Spleen (tissue), 11 donors: ENCODE measurements at regions not wholly inside any gene's neighbourhood (a gene's known extent, or its start where the extent isn't known, plus 50 kb on each side); places are given as distances from the start of the nearest gene placed in this dataset.

Experiments
- DNase-seq: peaks from one replicate; pipeline ENCODE4 v3.0.0-alpha.2; 2020
- H3K27ac ChIP-seq, 8 donors: fragments of 200-600 bp; sonication (generic) in 7 of 8; 1 replicate in 4 of 8; 2 replicates in 4 of 8; pipeline versions ENCODE4 v1.5.0 to v1.8.0; 2016 to 2021; ENCODE audit warnings: inconsistent platforms in 4 of 8, mild to moderate bottlenecking in 4 of 8, moderate library complexity in 1 of 8
- H3K27me3 ChIP-seq, 7 donors: fragments of 200-600 bp; sonication (generic) in 6 of 7; replicated peaks in 1 of 7; 1 replicate in 4 of 7; 2 replicates in 3 of 7; pipeline versions ENCODE4 v1.5.0 to v1.8.0; 2016 to 2021; ENCODE audit warnings: inconsistent platforms in 3 of 7, mild to moderate bottlenecking in 1 of 7
- H3K36me3 ChIP-seq, 6 donors: fragments of 200-600 bp; sonication (generic) in 5 of 6; 1 replicate in 4 of 6; 2 replicates in 2 of 6; pipeline versions ENCODE4 v1.5.0 to v1.8.0; 2016 to 2021; ENCODE audit warnings: inconsistent platforms in 2 of 6
- H3K4me1 ChIP-seq, 6 donors: fragments of 200-600 bp; sonication (generic) in 5 of 6; 1 replicate in 3 of 6; 2 replicates in 3 of 6; pipeline versions ENCODE4 v1.5.0 to v1.8.0; 2016 to 2021; ENCODE audit warnings: inconsistent platforms in 3 of 6
- H3K4me3 ChIP-seq, 8 donors: fragments of 200-600 bp; sonication (generic) in 7 of 8; 1 replicate in 4 of 8; 2 replicates in 4 of 8; pipeline versions ENCODE4 v1.5.0 to v1.8.0; 2016 to 2021; ENCODE audit warnings: inconsistent platforms in 4 of 8, mild to moderate bottlenecking in 4 of 8, moderate library complexity in 2 of 8
- H3K9me3 ChIP-seq, 8 donors: fragments of 200-600 bp; sonication (generic) in 7 of 8; 1 replicate in 4 of 8; 2 replicates in 4 of 8; pipeline versions ENCODE4 v1.5.0 to v1.8.0; 2016 to 2021; ENCODE audit warnings: inconsistent platforms in 4 of 8
- CTCF ChIP-seq, 11 experiments: fragments of 200-600 bp in 7 of 11; fragments of 450-650 bp in 4 of 11; sonication (generic) in 4 of 11; IDR thresholded peaks in 8 of 11; conservative IDR thresholded peaks in 3 of 11; 1 replicate in 7 of 11; 2 replicates in 4 of 11; pipeline versions ENCODE4 v1.4.0 to v1.8.0; 2016 to 2021; ENCODE audit warnings: antibody characterized with exemption in 11 of 11, inconsistent platforms in 4 of 11, mild to moderate bottlenecking in 1 of 11
- POLR2A ChIP-seq, 3 donors: fragments of 450-650 bp; IDR thresholded peaks; one replicate each; pipeline ENCODE4 v1.5.1; 2017; ENCODE audit warnings: antibody characterized with exemption in 3 of 3, mild to moderate bottlenecking in 1 of 3
- POLR2AphosphoS5 ChIP-seq, 3 donors: sonication (generic); formaldehyde crosslinking; IDR thresholded peaks; one replicate each; pipeline ENCODE4 v1.5.1; 2017; ENCODE audit warnings: antibody characterized with exemption in 3 of 3
- WGBS, 5 donors: extraction: QIAGEN DNeasy Blood & Tissue Kit in 3 of 5; methylation state at CpG; one replicate each; pipeline versions ENCODE4 v1.1.5 to v1.1.7; 2013 to 2018; 5-methylcytosine and 5-hydroxymethylcytosine counted together
- intact Hi-C: fragments of 100-400 bp; cut with DNase I; formaldehyde crosslinking; loops from one replicate; pipeline ENCODE4 v1.15.0; 2023; ENCODE audit warnings: low total_unique reads
- donor health status: healthy with polysubstance abuse.
- donor health status: DM: no; HTN: no; CAD: no; lungs with moderate emphysema.
- donor health status: DM: no; HTN: no; CAD: no.
- donor health status: Bipolar disorder and iron deficiency.
- donor health status: healthy.
- donor health status: DM: no; HTN: no; CAD: no.
- donor health status: DM: yes; HTN: yes; CAD: no.

DNA sequence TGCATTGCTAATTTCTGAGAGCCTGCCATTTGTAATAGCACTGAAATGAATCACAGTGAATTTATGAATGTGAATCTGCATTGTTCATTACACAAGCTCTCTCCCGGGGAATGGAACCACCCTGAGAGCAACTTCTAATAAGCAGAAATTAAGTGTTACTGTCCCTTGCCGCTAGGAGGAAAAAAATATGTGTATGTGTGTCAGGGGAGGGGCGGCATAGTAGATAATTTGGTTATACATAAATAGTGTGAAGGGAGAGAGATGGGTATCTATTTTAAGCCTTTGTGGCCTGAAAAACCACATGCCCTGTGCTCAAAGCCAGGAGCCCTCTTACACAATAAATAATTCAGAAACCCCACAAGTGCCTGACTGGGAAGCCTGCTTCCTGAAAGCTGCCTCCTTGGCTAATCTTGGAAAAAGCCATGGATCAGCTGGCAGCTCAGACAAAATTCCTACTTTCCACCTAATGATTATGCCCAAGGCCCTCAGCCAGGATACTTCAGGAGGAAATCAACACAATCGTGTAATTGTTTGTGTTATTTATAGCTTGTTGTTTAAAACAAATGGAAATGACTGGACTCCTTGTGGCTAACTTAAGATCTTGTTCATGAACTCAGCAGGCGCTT is 366.2 kb upstream of the KITLG start:
- no peak overlapping the region for H3K27ac ChIP-seq
- H3K27me3 ChIP-seq = no peaks in the 10 kb centered on the region
- no peaks in the 10 kb centered on the region for H3K36me3 ChIP-seq
- 22 to 38% (median 32%) methylated on average over 5 of the region's 5 CpGs for WGBS, 5 donors
- no peak for DNase-seq
- peaks cover 0 to 10% (median 0%) of the 10 kb centered on the region in 8 donors for H3K9me3 ChIP-seq
- TF ChIP-seq CTCF (IDR thresholded peaks at IDR 0.05 in 8 of 11, conservative IDR thresholded peaks at IDR 0.05 in 3 of 11) = no peak
- TF ChIP-seq POLR2A (IDR thresholded peaks at IDR 0.05) = no peak
- no peak for TF ChIP-seq POLR2AphosphoS5 (IDR thresholded peaks at IDR 0.05)
- no peak overlapping the region for H3K4me3 ChIP-seq
- no peaks in the 10 kb centered on the region for H3K4me1 ChIP-seq
- intact Hi-C loops = no loop called here

DNA sequence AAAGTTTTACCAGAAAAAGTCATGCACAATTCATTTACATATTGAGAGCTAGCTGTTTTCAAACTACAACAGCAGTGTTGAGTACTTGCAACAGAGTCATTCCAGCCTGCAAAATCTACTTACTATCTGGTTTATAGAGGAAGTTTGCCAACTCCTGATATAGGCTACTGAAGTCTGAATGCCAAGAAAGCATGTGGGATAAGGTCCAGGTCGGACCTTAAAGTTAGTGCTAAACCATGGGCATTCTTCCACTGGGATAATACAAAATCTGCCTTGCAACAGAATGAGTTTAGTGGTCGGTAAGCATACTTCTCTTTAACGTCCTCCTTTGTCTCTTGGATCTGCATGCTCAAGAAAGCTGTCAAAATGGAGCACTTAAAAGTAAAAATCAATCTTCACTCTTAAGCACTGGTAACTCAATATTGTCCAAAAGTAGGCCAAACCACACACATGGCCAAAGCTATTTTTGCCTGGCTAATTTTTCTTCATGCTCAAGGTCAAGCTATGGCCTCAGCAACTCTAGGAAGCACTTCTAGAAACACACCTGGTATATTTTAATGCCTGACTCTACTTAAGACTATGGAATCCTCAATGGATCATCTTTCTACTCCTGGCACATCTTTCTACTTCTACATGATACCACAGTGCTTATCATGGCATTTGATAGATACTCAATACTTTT is 364.9 kb upstream of the KITLG start:
- Histone ChIP-seq H3K36me3 (no peaks in the 10 kb centered on the region), H3K27ac (no peak overlapping the region), H3K4me3 (no peak overlapping the region), H3K9me3 (peaks cover 0 to 10% (median 0%) of the 10 kb centered on the region in 8 donors), H3K27me3 (no peaks in the 10 kb centered on the region), H3K4me1 (no peaks in the 10 kb centered on the region)
- intact Hi-C loops = no loop called here
- TF ChIP-seq POLR2A (IDR thresholded peaks at IDR 0.05) = no peak
- TF ChIP-seq CTCF (IDR thresholded peaks at IDR 0.05 in 8 of 11, conservative IDR thresholded peaks at IDR 0.05 in 3 of 11) = no peak
- no peak for TF ChIP-seq POLR2AphosphoS5 (IDR thresholded peaks at IDR 0.05)
- WGBS, 5 donors = 67 to 87% (median 74%) methylated on average over 3 of the region's 3 CpGs
- DNase-seq = no peak

DNA sequence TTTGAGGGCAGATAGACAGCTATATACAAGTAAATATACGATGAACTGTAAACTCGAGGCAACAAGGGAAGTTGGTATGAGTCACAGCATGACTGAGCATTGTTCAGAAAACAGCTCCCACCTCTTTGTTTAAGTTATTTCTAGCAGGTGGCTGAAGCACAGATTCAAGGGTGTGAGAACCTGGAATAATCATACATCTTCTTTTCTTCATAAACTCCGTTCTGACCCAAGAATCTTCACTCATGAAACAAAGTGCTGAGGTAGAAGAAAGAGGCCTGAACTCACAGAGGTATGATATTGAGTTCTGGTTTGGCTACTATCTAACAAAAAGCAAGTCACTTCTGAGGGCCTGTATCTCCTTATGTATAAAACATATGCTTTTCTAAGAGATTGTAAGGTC is 364.1 kb upstream of the KITLG start:
- H3K4me3 ChIP-seq = no peak overlapping the region
- no peak overlapping the region for H3K27ac ChIP-seq
- no peak for TF ChIP-seq CTCF (IDR thresholded peaks at IDR 0.05 in 8 of 11, conservative IDR thresholded peaks at IDR 0.05 in 3 of 11)
- no peak for TF ChIP-seq POLR2AphosphoS5 (IDR thresholded peaks at IDR 0.05)
- TF ChIP-seq POLR2A (IDR thresholded peaks at IDR 0.05) = no peak

DNA sequence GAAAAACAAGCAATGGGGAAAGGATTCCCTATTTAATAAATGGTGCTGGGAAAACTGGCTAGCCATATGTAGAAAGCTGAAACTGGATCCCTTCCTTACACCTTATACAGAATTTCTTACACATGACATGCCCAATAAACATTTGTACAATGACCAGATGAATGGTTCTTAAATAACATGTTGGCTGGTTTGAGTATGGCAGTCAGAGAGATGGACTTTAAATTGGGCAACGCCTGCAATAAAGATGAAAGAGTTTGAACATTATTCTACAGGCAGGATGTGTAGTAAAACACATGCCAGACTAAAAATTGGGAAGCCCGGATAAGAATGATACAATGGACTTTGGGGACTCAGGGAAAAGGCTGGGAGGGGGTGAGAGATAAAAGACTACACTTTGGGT is 360.6 kb upstream of the KITLG start:
- TF ChIP-seq CTCF (IDR thresholded peaks at IDR 0.05 in 8 of 11, conservative IDR thresholded peaks at IDR 0.05 in 3 of 11) = no peak
- no peak for TF ChIP-seq POLR2AphosphoS5 (IDR thresholded peaks at IDR 0.05)
- no peak for TF ChIP-seq POLR2A (IDR thresholded peaks at IDR 0.05)
- Histone ChIP-seq H3K27ac (no peak overlapping the region), H3K9me3 (no peaks in the 10 kb centered on the region), H3K36me3 (no peaks in the 10 kb centered on the region), H3K4me1 (no peaks in the 10 kb centered on the region), H3K4me3 (no peak overlapping the region), H3K27me3 (no peaks in the 10 kb centered on the region)
- intact Hi-C loops = no loop called here
- WGBS, 5 donors = 76 to 94% (median 79%) methylated on average over 2 of the region's 2 CpGs
- no peak for DNase-seq

More for the DNA sequence above, 364.1 kb upstream of the KITLG start:
- intact Hi-C loops = no loop called here
- Histone ChIP-seq H3K9me3 (peaks cover 0 to 4% (median 0%) of the 10 kb centered on the region in 8 donors), H3K36me3 (no peaks in the 10 kb centered on the region), H3K4me1 (no peaks in the 10 kb centered on the region), H3K27me3 (no peaks in the 10 kb centered on the region)
- 34 to 41% (median 40%) methylated on average over 3 of the region's 3 CpGs for WGBS, 5 donors
- no peak for DNase-seq
